H9 (cell line): ENCODE measurements at regions not wholly inside any gene's neighbourhood (a gene's known extent, or its start where the extent isn't known, plus 50 kb on each side); places are given as distances from the start of the nearest gene placed in this dataset.

ENCODE experiments used
- DNase-seq: peaks from one replicate; pipeline ENCODE4 v3.0.0-alpha.2; 2017
- H2AFZ ChIP-seq: one replicate; pipeline ENCODE4 v1.6.1; 2013; ENCODE audit warnings: mild to moderate bottlenecking, low read length, control low read depth, moderate library complexity
- H2AK5ac ChIP-seq: 2 replicates; pipeline ENCODE4 v1.6.1; 2013; ENCODE audit warnings: low read length, control low read depth, mixed read lengths; ENCODE audit not compliant: insufficient read length
- H2BK120ac ChIP-seq: one replicate; pipeline ENCODE4 v1.6.1; 2013; ENCODE audit warnings: low read depth, mild to moderate bottlenecking, low read length, control low read depth, inconsistent platforms; ENCODE audit not compliant: poor library complexity, severe bottlenecking
- H2BK12ac ChIP-seq: 2 replicates; pipeline ENCODE4 v1.6.1; 2013; ENCODE audit warnings: low read length, control low read depth, mixed read lengths, low read depth; ENCODE audit not compliant: insufficient read length
- H2BK15ac ChIP-seq: 2 replicates; pipeline ENCODE4 v1.6.1; 2013; ENCODE audit warnings: low read depth, low read length, control low read depth
- H2BK20ac ChIP-seq: one replicate; pipeline ENCODE4 v1.6.1; 2013; ENCODE audit warnings: low read depth, mild to moderate bottlenecking, low read length, control low read depth, inconsistent platforms; ENCODE audit not compliant: poor library complexity, severe bottlenecking
- H2BK5ac ChIP-seq: 2 replicates; pipeline ENCODE4 v1.6.1; 2013; ENCODE audit warnings: low read length, control low read depth, mixed read lengths; ENCODE audit not compliant: insufficient read length
- H3K14ac ChIP-seq: 2 replicates; pipeline ENCODE4 v1.6.1; 2013; ENCODE audit warnings: low read length, control low read depth; ENCODE audit not compliant: insufficient read depth
- H3K18ac ChIP-seq: 2 replicates; pipeline ENCODE4 v1.6.1; 2013; ENCODE audit warnings: low read depth, mild to moderate bottlenecking, mixed read lengths, low read length, control low read depth; ENCODE audit not compliant: insufficient read length
- H3K23ac ChIP-seq: 2 replicates; pipeline ENCODE4 v1.6.1; 2013; ENCODE audit warnings: low read length, control low read depth, mixed read lengths, low read depth; ENCODE audit not compliant: insufficient read length
- H3K23me2 ChIP-seq: 2 replicates; pipeline ENCODE4 v1.6.1; 2013; ENCODE audit warnings: low read depth, mild to moderate bottlenecking, mixed read lengths, low read length, control low read depth; ENCODE audit not compliant: insufficient read length, poor library complexity, severe bottlenecking
- H3K27ac ChIP-seq: 2 replicates; pipeline ENCODE4 v1.5.1; 2013; ENCODE audit warnings: low read length, control low read depth, mixed read lengths, low read depth; ENCODE audit not compliant: insufficient read length
- H3K27me3 ChIP-seq: 2 replicates; pipeline ENCODE4 v1.6.1; 2013; ENCODE audit warnings: low read length, control low read depth, inconsistent platforms; ENCODE audit not compliant: insufficient read depth
- H3K4ac ChIP-seq: 2 replicates; pipeline ENCODE4 v1.6.1; 2013; ENCODE audit warnings: low read depth, mild to moderate bottlenecking, control low read depth, inconsistent platforms, low read length, moderate library complexity
- H3K4me1 ChIP-seq: 2 replicates; pipeline ENCODE4 v1.6.1; 2013; ENCODE audit warnings: low read length, control low read depth, inconsistent platforms; ENCODE audit not compliant: insufficient read depth
- H3K4me2 ChIP-seq: 2 replicates; pipeline ENCODE4 v1.6.1; 2013; ENCODE audit warnings: low read length, control low read depth, mixed read lengths; ENCODE audit not compliant: insufficient read length, insufficient read depth
- H3K56ac ChIP-seq: 2 replicates; pipeline ENCODE4 v1.6.1; 2013; ENCODE audit warnings: low read depth, mild to moderate bottlenecking, mixed read lengths, low read length, control low read depth; ENCODE audit not compliant: insufficient read length
- H3K79me1 ChIP-seq: 2 replicates; pipeline ENCODE4 v1.6.1; 2013; ENCODE audit warnings: low read depth, mild to moderate bottlenecking, moderate library complexity, low read length, control low read depth, inconsistent platforms; ENCODE audit not compliant: insufficient read depth, poor library complexity, severe bottlenecking
- H3K79me2 ChIP-seq: 2 replicates; pipeline ENCODE4 v1.6.1; 2013; ENCODE audit warnings: low read length, control low read depth, inconsistent platforms; ENCODE audit not compliant: insufficient read depth
- H3K9ac ChIP-seq: 2 replicates; pipeline ENCODE4 v1.6.1; 2013; ENCODE audit warnings: low read length, control low read depth, mixed read lengths; ENCODE audit not compliant: insufficient read length; ENCODE audit errors: extremely low read depth
- H3K9me3 ChIP-seq: one replicate; pipeline ENCODE4 v1.6.1; 2013; ENCODE audit warnings: low read depth, low read length, inconsistent platforms; ENCODE audit not compliant: control insufficient read depth
- H3T11ph ChIP-seq: one replicate; pipeline ENCODE4 v1.6.1; 2013; ENCODE audit warnings: mild to moderate bottlenecking, low read length, control low read depth, inconsistent platforms
- H4K20me1 ChIP-seq: one replicate; pipeline ENCODE4 v1.6.1; 2013; ENCODE audit not compliant: control insufficient read depth, insufficient read length, insufficient read depth
- H4K5ac ChIP-seq: 2 replicates; pipeline ENCODE4 v1.6.1; 2013; ENCODE audit warnings: low read depth, mild to moderate bottlenecking, mixed read lengths, low read length, control low read depth; ENCODE audit not compliant: insufficient read length
- H4K8ac ChIP-seq: replicated peaks from 2 replicates; pipeline ENCODE4 v1.6.1; 2013; ENCODE audit warnings: low read length, control low read depth, mixed read lengths, low read depth; ENCODE audit not compliant: insufficient read length
- H4K91ac ChIP-seq: 2 replicates; pipeline ENCODE4 v1.6.1; 2013; ENCODE audit warnings: low read depth, mild to moderate bottlenecking, moderate library complexity, mixed read lengths, low read length, control low read depth; ENCODE audit not compliant: insufficient read length
- H3K27ac Mint-ChIP-seq, 3 experiments: 2 replicates in 2 of 3; 3 replicates in 1 of 3; pipeline ENCODE4 v1.8.0; 2020 to 2021; ENCODE audit warnings: mixed read lengths in 3 of 3, mild to moderate bottlenecking in 1 of 3, moderate library complexity in 1 of 3
- H3K27me3 Mint-ChIP-seq: 2 replicates; pipeline ENCODE4 v1.8.0; 2021; ENCODE audit warnings: low read depth, mild to moderate bottlenecking, moderate library complexity, mixed read lengths
- H3K36me3 Mint-ChIP-seq, 3 experiments: 2 replicates in 2 of 3; 3 replicates in 1 of 3; pipeline ENCODE4 v1.8.0; 2020 to 2021; ENCODE audit warnings: low read depth in 3 of 3, mixed read lengths in 3 of 3; ENCODE audit not compliant: insufficient read depth in 1 of 3
- H3K4me1 Mint-ChIP-seq, 2 experiments: 2 replicates each; pipeline ENCODE4 v1.8.0; 2020; ENCODE audit warnings: mixed read lengths in 2 of 2
- H3K4me3 Mint-ChIP-seq, 2 experiments: 2 replicates in 1 of 2; 3 replicates in 1 of 2; pipeline ENCODE4 v1.8.0; 2020 to 2021; ENCODE audit warnings: mild to moderate bottlenecking in 2 of 2, mixed read lengths in 2 of 2, moderate library complexity in 1 of 2
- H3K9me3 Mint-ChIP-seq, 2 experiments: 2 replicates in 1 of 2; 3 replicates in 1 of 2; pipeline ENCODE4 v1.8.0; 2020; ENCODE audit warnings: mild to moderate bottlenecking in 2 of 2, mixed read lengths in 2 of 2, moderate library complexity in 1 of 2
- CTCF ChIP-seq: fragments of 200-600 bp; sonication (generic); conservative IDR thresholded peaks from 3 replicates; pipeline ENCODE4 v1.8.0; 2021; ENCODE audit warnings: antibody characterized with exemption, mild to moderate bottlenecking
- WGBS: extraction: QIAGEN DNeasy Blood & Tissue Kit; methylation state at CpG from one replicate; pipeline ENCODE4 v1.1.7; 2013; ENCODE audit warnings: missing lambda C conversion rate, low lambda C conversion rate, mixed read lengths; ENCODE audit not compliant: insufficient read length; ENCODE audit errors: extremely low coverage; 5-methylcytosine and 5-hydroxymethylcytosine counted together

DNA sequence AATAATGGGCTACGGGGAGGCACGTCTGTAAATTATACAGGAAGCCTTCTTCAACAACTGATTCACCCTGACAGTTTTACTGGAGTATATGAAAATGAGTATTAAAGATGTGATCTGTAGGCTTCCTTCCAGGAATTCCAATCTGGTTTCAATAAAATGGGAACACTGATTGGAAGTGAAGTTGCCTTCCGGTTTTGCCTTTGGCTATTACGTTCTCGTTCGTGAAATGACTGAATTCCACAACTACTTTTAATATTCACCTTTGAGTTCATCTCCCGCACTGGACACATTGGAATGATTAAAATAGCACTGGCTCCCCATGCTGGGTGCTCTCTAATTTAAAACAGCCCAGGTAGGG lies 350.1 kb upstream of the MKI67 start:
- Histone ChIP-seq H4K91ac (no peak overlapping the region), H3K23ac (no peak overlapping the region), H3T11ph (no peak overlapping the region), H4K8ac (no peak overlapping the region), H3K79me2 (no peaks in the 10 kb centered on the region), H3K18ac (no peak overlapping the region), H3K4ac (no peak overlapping the region), H3K9ac (no peak overlapping the region), H3K79me1 (no peaks in the 10 kb centered on the region), H3K23me2 (no peaks in the 10 kb centered on the region), H4K5ac (no peak overlapping the region), H3K4me1 (no peaks in the 10 kb centered on the region), H3K9me3 (no peaks in the 10 kb centered on the region), H2BK120ac (no peak overlapping the region), H4K20me1 (no peaks in the 10 kb centered on the region), H3K56ac (no peak overlapping the region), H3K4me2 (no peak overlapping the region), H3K27me3 (no peaks in the 10 kb centered on the region), H2AFZ (no peak overlapping the region), H2BK20ac (no peak overlapping the region), H3K27ac (no peak overlapping the region), H3K14ac (no peak overlapping the region), H2BK15ac (no peak overlapping the region), H2BK5ac (no peak overlapping the region), H2BK12ac (no peak overlapping the region), H2AK5ac (no peak overlapping the region)
- Mint-ChIP-seq H3K27me3 (no peaks in the 10 kb centered on the region; the same call in 1 of the 2 replicates), H3K4me3 (no peak overlapping the region), H3K27ac (no peak overlapping the region), H3K4me1 (peaks cover 9 to 10% of the 10 kb centered on the region in 2 experiments; a peak in 2 of 4 replicates), H3K36me3 (no peaks in the 10 kb centered on the region), H3K9me3 (no peaks in the 10 kb centered on the region; a peak in 1 of 5 replicates)
- TF ChIP-seq CTCF: no peak
- DNase-seq: no peak
- no CpG with 5 or more reads among the region's 7 CpGs for WGBS
